ENCODE measurements at regions not wholly inside any gene's neighbourhood (a gene's known extent, or its start where the extent isn't known, plus 50 kb on each side); places are given as distances from the start of the nearest gene placed in this dataset.

GRCh38 chr2:223486751-223487150 is 115.4 kb downstream of the SCG2 start:
- no peak overlapping the region for H2BK20ac ChIP-seq (ENCODE audit: low read depth, low read length, poor library complexity, severe bottlenecking)
- Mint-ChIP-seq H3K4me1 (peaks cover 6 to 7% of the 10 kb centered on the region in 2 experiments), H3K9me3 (peaks cover 0 to 2% of the 10 kb centered on the region in 2 experiments; a peak in 3 of 5 replicates), H3K4me3 (no peak overlapping the region), H3K27me3 (ENCODE audit: low read depth) (peaks cover 4% of the 10 kb centered on the region), H3K36me3 (ENCODE audit: insufficient read depth in 1 of 3, low read depth in 3 of 3) (no peaks in the 10 kb centered on the region; a peak in 1 of 7 replicates), H3K27ac (no peak overlapping the region)
- H4K91ac ChIP-seq (ENCODE audit: insufficient read length, low read depth, low read length): no peak overlapping the region
- H3K4ac ChIP-seq (ENCODE audit: low read depth, low read length): no peak overlapping the region
- no peak overlapping the region for H4K8ac ChIP-seq (replicated peaks; ENCODE audit: insufficient read length, low read depth, low read length)
- H3K23me2 ChIP-seq (ENCODE audit: insufficient read length, low read depth, low read length, poor library complexity, severe bottlenecking): no peaks in the 10 kb centered on the region
- no peaks in the 10 kb centered on the region for H4K20me1 ChIP-seq (ENCODE audit: control insufficient read depth, insufficient read depth, insufficient read length)
- H3K9ac ChIP-seq (ENCODE audit: extremely low read depth, insufficient read length, low read length): no peak overlapping the region
- DNase-seq: no peak
- H2BK120ac ChIP-seq (ENCODE audit: low read depth, low read length, poor library complexity, severe bottlenecking): no peak overlapping the region
- H3K14ac ChIP-seq (ENCODE audit: insufficient read depth, low read length): no peak overlapping the region
- H3K4me1 ChIP-seq (ENCODE audit: insufficient read depth, low read length): no peaks in the 10 kb centered on the region
- no peak overlapping the region for H3K27ac ChIP-seq (ENCODE audit: insufficient read length, low read depth, low read length)
- TF ChIP-seq, protein P1, sequence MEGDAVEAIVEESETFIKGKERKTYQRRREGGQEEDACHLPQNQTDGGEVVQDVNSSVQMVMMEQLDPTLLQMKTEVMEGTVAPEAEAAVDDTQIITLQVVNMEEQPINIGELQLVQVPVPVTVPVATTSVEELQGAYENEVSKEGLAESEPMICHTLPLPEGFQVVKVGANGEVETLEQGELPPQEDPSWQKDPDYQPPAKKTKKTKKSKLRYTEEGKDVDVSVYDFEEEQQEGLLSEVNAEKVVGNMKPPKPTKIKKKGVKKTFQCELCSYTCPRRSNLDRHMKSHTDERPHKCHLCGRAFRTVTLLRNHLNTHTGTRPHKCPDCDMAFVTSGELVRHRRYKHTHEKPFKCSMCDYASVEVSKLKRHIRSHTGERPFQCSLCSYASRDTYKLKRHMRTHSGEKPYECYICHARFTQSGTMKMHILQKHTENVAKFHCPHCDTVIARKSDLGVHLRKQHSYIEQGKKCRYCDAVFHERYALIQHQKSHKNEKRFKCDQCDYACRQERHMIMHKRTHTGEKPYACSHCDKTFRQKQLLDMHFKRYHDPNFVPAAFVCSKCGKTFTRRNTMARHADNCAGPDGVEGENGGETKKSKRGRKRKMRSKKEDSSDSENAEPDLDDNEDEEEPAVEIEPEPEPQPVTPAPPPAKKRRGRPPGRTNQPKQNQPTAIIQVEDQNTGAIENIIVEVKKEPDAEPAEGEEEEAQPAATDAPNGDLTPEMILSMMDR (conservative IDR thresholded peaks at IDR 0.05): no peak
- H2AFZ ChIP-seq (ENCODE audit: low read length): no peak overlapping the region
- H3K56ac ChIP-seq (ENCODE audit: insufficient read length, low read depth, low read length): no peak overlapping the region
- H2BK5ac ChIP-seq (ENCODE audit: insufficient read length, low read length): no peak overlapping the region
- no peak overlapping the region for H3T11ph ChIP-seq (ENCODE audit: low read length)
- H3K79me1 ChIP-seq (ENCODE audit: insufficient read depth, low read depth, low read length, poor library complexity, severe bottlenecking): no peaks in the 10 kb centered on the region
- no peak overlapping the region for H2AK5ac ChIP-seq (ENCODE audit: insufficient read length, low read length)
- H3K9me3 ChIP-seq (ENCODE audit: control insufficient read depth, low read depth, low read length): no peaks in the 10 kb centered on the region
- no peak overlapping the region for H2BK15ac ChIP-seq (ENCODE audit: low read depth, low read length)
- H2BK12ac ChIP-seq (ENCODE audit: insufficient read length, low read depth, low read length): no peak overlapping the region
- H3K18ac ChIP-seq (ENCODE audit: insufficient read length, low read depth, low read length): no peak overlapping the region
- H3K79me2 ChIP-seq (ENCODE audit: insufficient read depth, low read length): no peaks in the 10 kb centered on the region
- no peaks in the 10 kb centered on the region for H3K27me3 ChIP-seq (ENCODE audit: insufficient read depth, low read length)
- no peak overlapping the region for H3K23ac ChIP-seq (ENCODE audit: insufficient read length, low read depth, low read length)
- H3K4me2 ChIP-seq (ENCODE audit: insufficient read depth, insufficient read length, low read length): no peak overlapping the region
- no peak overlapping the region for H4K5ac ChIP-seq (ENCODE audit: insufficient read length, low read depth, low read length)

All from H9 (cell line).